Activated CD4-positive, alpha-beta memory T cell treated with anti-CD3 and anti-CD28 coated beads for 36 hours (primary cell): ENCODE measurements at regions not wholly inside any gene's neighbourhood (a gene's known extent, or its start where the extent isn't known, plus 50 kb on each side); places are given as distances from the start of the nearest gene placed in this dataset.

Source experiments
- CTCF ChIA-PET: fragments of 350-600 bp; sonication (Branson Sonifier 250); formaldehyde crosslinking; loops from one replicate; lab custom pipeline; 2021; ENCODE audit warnings: antibody characterized with exemption, inconsistent platforms; lab: Charles Lee
- POLR2A ChIA-PET: fragments of 350-600 bp; sonication (Branson Sonifier 250); formaldehyde crosslinking; loops from one replicate; lab custom pipeline; 2021; ENCODE audit warnings: antibody characterized with exemption; lab: Charles Lee
- DNase-seq: peaks from one replicate; pipeline ENCODE4 v3.0.0-alpha.2; 2020
- H3K27ac Mint-ChIP-seq: one replicate; pipeline ENCODE4 v1.8.0; 2021; ENCODE audit warnings: mixed read lengths
- H3K27me3 Mint-ChIP-seq: one replicate; pipeline ENCODE4 v1.8.0; 2021; ENCODE audit warnings: mixed read lengths
- H3K36me3 Mint-ChIP-seq: one replicate; pipeline ENCODE4 v1.8.0; 2021; ENCODE audit warnings: mixed read lengths
- H3K4me1 Mint-ChIP-seq: one replicate; pipeline ENCODE4 v1.8.0; 2021; ENCODE audit warnings: low read depth, mixed read lengths
- H3K4me3 Mint-ChIP-seq: one replicate; pipeline ENCODE4 v1.8.0; 2021; ENCODE audit warnings: mild to moderate bottlenecking, mixed read lengths
- H3K9me3 Mint-ChIP-seq: one replicate; pipeline ENCODE4 v1.8.0; 2021; ENCODE audit warnings: mixed read lengths
- intact Hi-C: fragments of 100-400 bp; cut with micrococcal nuclease; formaldehyde crosslinking; loops from one replicate; pipeline ENCODE4 v1.15.1; 2023

GRCh38 chr4:20420916-20421602 is 169.4 kb downstream of the SLIT2 start:
- no peak overlapping the region for H3K4me3 Mint-ChIP-seq
- no peaks in the 10 kb centered on the region for H3K9me3 Mint-ChIP-seq
- CTCF ChIA-PET, result interaction anchor here (2.3 kb wide), 1 partner anchor 264 kb away, joined by 25 read pairs; no protein-coding TSS in a partner anchor
- peaks cover 4% of the 10 kb centered on the region for H3K4me1 Mint-ChIP-seq
- no peak for DNase-seq
- H3K36me3 Mint-ChIP-seq, result no peaks in the 10 kb centered on the region
- POLR2A ChIA-PET, result no interaction called here
- H3K27ac Mint-ChIP-seq, result no peak overlapping the region
- peaks cover 4% of the 10 kb centered on the region for H3K27me3 Mint-ChIP-seq
- intact Hi-C loops, result no loop called here

- Mint-ChIP-seq H3K36me3 (no peaks in the 10 kb centered on the region), H3K9me3 (no peaks in the 10 kb centered on the region), H3K27me3 (peaks cover 4% of the 10 kb centered on the region), H3K4me3 (no peak overlapping the region), H3K4me1 (peaks cover 4% of the 10 kb centered on the region), H3K27ac (no peak overlapping the region)
- intact Hi-C loops, result no loop called here
- DNase-seq, result no peak
- CTCF ChIA-PET, result interaction anchor here (0.8 to 2.3 kb wide), 2 partner anchors 24 to 263 kb away, joined by 3 to 25 read pairs; no protein-coding TSS in a partner anchor
- POLR2A ChIA-PET, result no interaction called here
Observed at GRCh38 chr4:20421603-20421985, 169.9 kb downstream of the SLIT2 start.

GRCh38 chr4:20422398-20422797 is 170.7 kb downstream of the SLIT2 start:
- ChIA-PET POLR2A (no interaction called here), CTCF (interaction anchor here (0.8 to 2.3 kb wide), 3 partner anchors 25 to 976 kb away, joined by 3 to 25 read pairs (median 3); no protein-coding TSS in a partner anchor)
- H3K27ac Mint-ChIP-seq, result no peak overlapping the region
- intact Hi-C loops, result no loop called here
- H3K4me1 Mint-ChIP-seq, result peaks cover 4% of the 10 kb centered on the region
- H3K27me3 Mint-ChIP-seq, result peaks cover 4% of the 10 kb centered on the region
- peak; percentile 44 for DNase-seq
- H3K9me3 Mint-ChIP-seq, result no peaks in the 10 kb centered on the region
- H3K4me3 Mint-ChIP-seq, result no peak overlapping the region
- no peaks in the 10 kb centered on the region for H3K36me3 Mint-ChIP-seq

- Mint-ChIP-seq H3K4me3 (no peak overlapping the region), H3K9me3 (no peaks in the 10 kb centered on the region), H3K4me1 (peaks cover 4% of the 10 kb centered on the region), H3K27me3 (peaks cover 4% of the 10 kb centered on the region), H3K27ac (no peak overlapping the region), H3K36me3 (no peaks in the 10 kb centered on the region)
- ChIA-PET POLR2A (no interaction called here), CTCF (no interaction called here)
- intact Hi-C loops, result no loop called here
- DNase-seq, result no peak
Observed at GRCh38 chr4:20423420-20423819, 171.7 kb downstream of the SLIT2 start.

- DNase-seq, result no peak
- Mint-ChIP-seq H3K27me3 (peaks cover 4% of the 10 kb centered on the region), H3K27ac (no peak overlapping the region), H3K4me1 (no peaks in the 10 kb centered on the region), H3K36me3 (no peaks in the 10 kb centered on the region), H3K4me3 (no peak overlapping the region), H3K9me3 (no peaks in the 10 kb centered on the region)
- intact Hi-C loops, result no loop called here
- CTCF ChIA-PET, result interaction anchor here (0.5 to 1.6 kb wide), 2 partner anchors 9 to 259 kb away, joined by 3 to 4 read pairs; no protein-coding TSS in a partner anchor
- POLR2A ChIA-PET, result no interaction called here
Observed at GRCh38 chr4:20426028-20426427, 174.3 kb downstream of the SLIT2 start.

- H3K27ac Mint-ChIP-seq, result no peak overlapping the region
- no peak overlapping the region for H3K4me3 Mint-ChIP-seq
- H3K36me3 Mint-ChIP-seq, result no peaks in the 10 kb centered on the region
- intact Hi-C loops, result no loop called here
- DNase-seq, result no peak
- POLR2A ChIA-PET, result no interaction called here
- no peaks in the 10 kb centered on the region for H3K4me1 Mint-ChIP-seq
- H3K27me3 Mint-ChIP-seq, result peaks cover 4% of the 10 kb centered on the region
- no peaks in the 10 kb centered on the region for H3K9me3 Mint-ChIP-seq
- CTCF ChIA-PET, result interaction anchor here (1.0 to 1.9 kb wide), 2 partner anchors 33 to 256 kb away, joined by 3 to 6 read pairs; no protein-coding TSS in a partner anchor
Observed at GRCh38 chr4:20428436-20429160, 176.9 kb downstream of the SLIT2 start.

GRCh38 chr4:20430259-20430941 is 178.7 kb downstream of the SLIT2 start:
- H3K4me3 Mint-ChIP-seq, result no peak overlapping the region
- intact Hi-C loops, result no loop called here
- DNase-seq, result no peak
- no peak overlapping the region for H3K27ac Mint-ChIP-seq
- ChIA-PET POLR2A (no interaction called here), CTCF (interaction anchor here (1.9 kb wide), 1 partner anchor 35 kb away, joined by 6 read pairs; no protein-coding TSS in a partner anchor)
- peaks cover 4% of the 10 kb centered on the region for H3K27me3 Mint-ChIP-seq
- H3K4me1 Mint-ChIP-seq, result no peaks in the 10 kb centered on the region
- no peaks in the 10 kb centered on the region for H3K36me3 Mint-ChIP-seq
- no peaks in the 10 kb centered on the region for H3K9me3 Mint-ChIP-seq

- CTCF ChIA-PET, result no interaction called here
- intact Hi-C loops, result no loop called here
- H3K4me1 Mint-ChIP-seq, result no peaks in the 10 kb centered on the region
Observed at GRCh38 chr4:20431543-20431951, 179.8 kb downstream of the SLIT2 start.

GRCh38 chr4:20432088-20432487 is 180.4 kb downstream of the SLIT2 start:
- no peaks in the 10 kb centered on the region for H3K9me3 Mint-ChIP-seq
- no peak overlapping the region for H3K4me3 Mint-ChIP-seq
- CTCF ChIA-PET, result interaction anchor here (1.2 kb wide), 1 partner anchor 36 kb away, joined by 3 read pairs; no protein-coding TSS in a partner anchor
- no peak for DNase-seq
- no peak overlapping the region for H3K27ac Mint-ChIP-seq
- no peaks in the 10 kb centered on the region for H3K4me1 Mint-ChIP-seq
- POLR2A ChIA-PET, result no interaction called here
- H3K27me3 Mint-ChIP-seq, result no peaks in the 10 kb centered on the region
- no peaks in the 10 kb centered on the region for H3K36me3 Mint-ChIP-seq
- intact Hi-C loops, result no loop called here

More at GRCh38 chr4:20431543-20431951, 179.8 kb downstream of the SLIT2 start:
- Mint-ChIP-seq H3K27me3 (no peaks in the 10 kb centered on the region), H3K4me3 (no peak overlapping the region), H3K9me3 (no peaks in the 10 kb centered on the region), H3K36me3 (no peaks in the 10 kb centered on the region), H3K27ac (no peak overlapping the region)
- POLR2A ChIA-PET, result no interaction called here
- DNase-seq, result no peak

- Mint-ChIP-seq H3K27ac (no peak overlapping the region), H3K9me3 (no peaks in the 10 kb centered on the region), H3K4me3 (no peak overlapping the region), H3K4me1 (no peaks in the 10 kb centered on the region), H3K36me3 (no peaks in the 10 kb centered on the region), H3K27me3 (no peaks in the 10 kb centered on the region)
- CTCF ChIA-PET, result interaction anchor here (1.2 kb wide), 1 partner anchor 37 kb away, joined by 3 read pairs; no protein-coding TSS in a partner anchor
- no peak for DNase-seq
- POLR2A ChIA-PET, result no interaction called here
- intact Hi-C loops, result no loop called here
Observed at GRCh38 chr4:20433097-20433705, 181.5 kb downstream of the SLIT2 start.

- Mint-ChIP-seq H3K4me1 (no peaks in the 10 kb centered on the region), H3K4me3 (no peak overlapping the region), H3K27me3 (no peaks in the 10 kb centered on the region), H3K9me3 (no peaks in the 10 kb centered on the region), H3K27ac (no peak overlapping the region), H3K36me3 (no peaks in the 10 kb centered on the region)
- intact Hi-C loops, result no loop called here
- ChIA-PET POLR2A (no interaction called here), CTCF (no interaction called here)
- no peak for DNase-seq
Observed at GRCh38 chr4:20440170-20440569, 188.5 kb downstream of the SLIT2 start.
